WTC11 (cell line): ENCODE measurements at regions not wholly inside any gene's neighbourhood (a gene's known extent, or its start where the extent isn't known, plus 50 kb on each side); places are given as distances from the start of the nearest gene placed in this dataset.

Experiments used
- ATAC-seq: fragments of 200-7000 bp; cut with Tn5 transposase; 2 replicates; pipeline ENCODE4 v1.10.0; 2021; ENCODE audit warnings: mild to moderate bottlenecking, moderate library complexity
- CTCF ChIA-PET: fragments of 300-600 bp; sonication (Branson Sonifier 250); formaldehyde crosslinking; loops from one replicate; lab custom pipeline; 2021; ENCODE audit warnings: antibody characterized with exemption; lab: Charles Lee
- POLR2A ChIA-PET: fragments of 350-600 bp; sonication (Branson Sonifier 250); formaldehyde crosslinking; loops from one replicate; lab custom pipeline; 2021; ENCODE audit warnings: antibody characterized with exemption; lab: Charles Lee
- DNase-seq: peaks from one replicate; pipeline ENCODE4 v3.0.0; 2021; ENCODE audit warnings: low spot score
- H3K27ac Mint-ChIP-seq: 2 replicates; pipeline ENCODE4 v1.8.0; 2021; ENCODE audit warnings: mixed read lengths
- H3K27me3 Mint-ChIP-seq: 2 replicates; pipeline ENCODE4 v1.8.0; 2021; ENCODE audit warnings: low read depth, mild to moderate bottlenecking, moderate library complexity, mixed read lengths
- H3K36me3 Mint-ChIP-seq: 2 replicates; pipeline ENCODE4 v1.8.0; 2021; ENCODE audit warnings: mixed read lengths
- H3K4me1 Mint-ChIP-seq: 2 replicates; pipeline ENCODE4 v1.8.0; 2022; ENCODE audit warnings: mixed read lengths
- H3K4me3 Mint-ChIP-seq: 2 replicates; pipeline ENCODE4 v1.8.0; 2021; ENCODE audit warnings: mild to moderate bottlenecking, moderate library complexity, mixed read lengths
- H3K9me3 Mint-ChIP-seq: 2 replicates; pipeline ENCODE4 v1.8.0; 2021; ENCODE audit warnings: mixed read lengths
- AFF4 ChIP-seq: sonication (generic); formaldehyde crosslinking; IDR thresholded peaks from 2 replicates; pipeline ENCODE4 v1.8.1; 2023; ENCODE audit warnings: mild to moderate bottlenecking, missing genetic modification reagents, borderline replicate concordance
- AR ChIP-seq: fragments of 250-450 bp; sonication (Bioruptor Pico); IDR thresholded peaks from 2 replicates; pipeline ENCODE4 v1.9.0; 2021; ENCODE audit warnings: mild to moderate bottlenecking
- ATF3 ChIP-seq: sonication (generic); formaldehyde crosslinking; conservative IDR thresholded peaks from 2 replicates; pipeline ENCODE4 v1.8.1; 2022; ENCODE audit warnings: mild to moderate bottlenecking, missing genetic modification reagents
- ATF6 ChIP-seq: sonication (generic); formaldehyde crosslinking; IDR thresholded peaks from 2 replicates; pipeline ENCODE4 v1.8.1; 2023; ENCODE audit warnings: mild to moderate bottlenecking, missing genetic modification reagents
- CBFB ChIP-seq: sonication (generic); formaldehyde crosslinking; IDR thresholded peaks from 2 replicates; pipeline ENCODE4 v1.8.1; 2022; ENCODE audit warnings: mild to moderate bottlenecking, low read depth, missing genetic modification reagents
- CREB1 ChIP-seq: sonication (generic); formaldehyde crosslinking; IDR thresholded peaks from 2 replicates; pipeline ENCODE4 v1.8.0; 2023; ENCODE audit warnings: mild to moderate bottlenecking, missing genetic modification reagents
- ELF4 ChIP-seq: sonication (generic); formaldehyde crosslinking; IDR thresholded peaks from 2 replicates; pipeline ENCODE4 v1.8.1; 2022; ENCODE audit warnings: low read depth, mild to moderate bottlenecking, moderate library complexity, missing genetic modification reagents
- EMX1 ChIP-seq: fragments of 250-450 bp; sonication (Bioruptor Pico); IDR thresholded peaks from 2 replicates; pipeline ENCODE4 v1.8.0; 2021; ENCODE audit warnings: mild to moderate bottlenecking
- ESRRA ChIP-seq: sonication (generic); formaldehyde crosslinking; IDR thresholded peaks from 2 replicates; pipeline ENCODE4 v1.8.1; 2022; ENCODE audit warnings: mild to moderate bottlenecking, missing genetic modification reagents, borderline replicate concordance
- GTF2I ChIP-seq: fragments of 250-450 bp; sonication (Bioruptor Pico); conservative IDR thresholded peaks from 2 replicates; pipeline ENCODE4 v1.4.0; 2021; ENCODE audit warnings: mild to moderate bottlenecking
- JAZF1 ChIP-seq: fragments of 250-450 bp; sonication (Bioruptor Pico); IDR thresholded peaks from 2 replicates; pipeline ENCODE4 v1.9.0; 2021; ENCODE audit warnings: moderate library complexity, mild to moderate bottlenecking, inconsistent platforms
- NR2C2 ChIP-seq: sonication (generic); formaldehyde crosslinking; IDR thresholded peaks from 2 replicates; pipeline ENCODE4 v1.8.0; 2022; ENCODE audit warnings: mild to moderate bottlenecking, missing genetic modification reagents
- OVOL2 ChIP-seq: fragments of 250-450 bp; sonication (Bioruptor Pico); IDR thresholded peaks from 2 replicates; pipeline ENCODE4 v1.9.0; 2021; ENCODE audit warnings: mild to moderate bottlenecking, borderline replicate concordance
- SMAD3 ChIP-seq: sonication (generic); formaldehyde crosslinking; IDR thresholded peaks from 2 replicates; pipeline ENCODE4 v1.8.0; 2022; ENCODE audit warnings: missing genetic modification reagents, mild to moderate bottlenecking, borderline replicate concordance
- SMAD4 ChIP-seq: sonication (generic); formaldehyde crosslinking; IDR thresholded peaks from 2 replicates; pipeline ENCODE4 v1.8.0; 2022; ENCODE audit warnings: mild to moderate bottlenecking, missing genetic modification reagents
- SP1 ChIP-seq: sonication (generic); formaldehyde crosslinking; conservative IDR thresholded peaks from 2 replicates; pipeline ENCODE4 v1.8.1; 2022; ENCODE audit warnings: missing genetic modification reagents
- ZNF121 ChIP-seq: sonication (generic); formaldehyde crosslinking; IDR thresholded peaks from 2 replicates; pipeline ENCODE4 v1.8.0; 2023; ENCODE audit warnings: missing genetic modification reagents
- ZNF138 ChIP-seq: sonication (generic); formaldehyde crosslinking; conservative IDR thresholded peaks from 2 replicates; pipeline ENCODE4 v1.8.1; 2022; ENCODE audit warnings: mild to moderate bottlenecking, moderate library complexity, missing genetic modification reagents
- ZNF263 ChIP-seq: sonication (generic); formaldehyde crosslinking; IDR thresholded peaks from 2 replicates; pipeline ENCODE4 v1.8.1; 2022; ENCODE audit warnings: low read depth, mild to moderate bottlenecking, moderate library complexity, missing genetic modification reagents
- ZNF396 ChIP-seq: fragments of 250-450 bp; sonication (Bioruptor Pico); IDR thresholded peaks from 2 replicates; pipeline ENCODE4 v1.8.0; 2021; ENCODE audit warnings: mild to moderate bottlenecking, moderate library complexity, borderline replicate concordance

- H3K4me1 Mint-ChIP-seq, result peaks cover 26% of the 10 kb centered on the region
- peaks cover 37% of the 10 kb centered on the region for H3K9me3 Mint-ChIP-seq
- CTCF ChIA-PET, result no interaction called here
- H3K27ac Mint-ChIP-seq, result no peak overlapping the region
- ATAC-seq (no peak), DNase-seq (no peak)
- peaks cover 33% of the 10 kb centered on the region for H3K36me3 Mint-ChIP-seq
- no peak overlapping the region for H3K4me3 Mint-ChIP-seq
- POLR2A ChIA-PET, result no interaction called here
- TF ChIP-seq ZNF138 (CRISPR knock-in tag), result no peak
- TF ChIP-seq ELF4 (CRISPR knock-in tag), result no peak
- TF ChIP-seq ZNF263 (CRISPR knock-in tag), result no peak
- TF ChIP-seq ESRRA, result no peak
- no peak for TF ChIP-seq EMX1 (CRISPR knock-in tag)
- TF ChIP-seq NR2C2 (CRISPR knock-in tag), result no peak
- TF ChIP-seq JAZF1 (CRISPR knock-in tag), result no peak
- no peak for TF ChIP-seq ZNF396
- no peak for TF ChIP-seq CREB1 (CRISPR knock-in tag)
- no peak for TF ChIP-seq ATF6 (CRISPR knock-in tag)
- TF ChIP-seq GTF2I (CRISPR knock-in tag), result no peak
- TF ChIP-seq ATF3 (CRISPR knock-in tag), result no peak
- TF ChIP-seq AR (CRISPR knock-in tag), result no peak
- TF ChIP-seq SMAD4 (CRISPR knock-in tag), result no peak
- TF ChIP-seq OVOL2 (CRISPR knock-in tag), result no peak
- TF ChIP-seq AFF4 (CRISPR knock-in tag), result no peak
- TF ChIP-seq SP1 (CRISPR knock-in tag), result no peak
- TF ChIP-seq SMAD3, result no peak
- TF ChIP-seq CBFB (CRISPR knock-in tag), result no peak
- TF ChIP-seq ZNF121 (CRISPR knock-in tag), result no peak
- TF ChIP-seq, all 79 proteins: peak for 0
- H3K27me3 Mint-ChIP-seq, result peaks cover 10% of the 10 kb centered on the region; the same call in 1 of the 2 replicates
These were observed 183.9 kb downstream of the MYRFL start for GRCh38 chr12:70008944-70009343.
